ENCODE measurements at regions not wholly inside any gene's neighbourhood (a gene's known extent, or its start where the extent isn't known, plus 50 kb on each side); places are given as distances from the start of the nearest gene placed in this dataset.
A peak's percentile ranks its signal among the peaks of the same experiment; 100 is the strongest.

DNA sequence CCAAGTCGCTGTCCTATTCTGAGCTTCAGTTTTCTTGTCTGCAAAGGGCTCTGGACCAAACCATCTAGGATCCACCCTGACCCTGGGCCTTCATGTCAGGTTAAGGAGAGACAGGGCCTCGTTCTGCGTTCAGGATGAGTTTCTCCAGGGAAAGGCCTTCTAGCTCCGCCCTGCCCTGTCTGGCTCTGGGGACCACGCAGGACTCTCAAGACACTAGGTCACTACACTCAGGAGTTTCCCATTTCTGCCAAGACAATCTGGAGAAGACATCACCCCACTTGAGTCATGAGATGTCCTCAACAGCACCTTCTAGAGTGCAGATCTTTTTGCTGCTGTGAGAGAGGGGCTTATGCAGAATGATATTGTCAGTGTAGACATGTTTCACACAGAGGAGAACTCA, 53.2 kb upstream of the KCNMB1 start:
- peaks cover 0 to 5% of the 10 kb centered on the region in 2 experiments; a peak in 1 of 4 replicates for H3K9me3 ChIP-seq (ENCODE audit: insufficient read depth in 2 of 2, low read depth in 1 of 2, low read length in 1 of 2)
- H3K14ac ChIP-seq (ENCODE audit: insufficient read length) = no peak overlapping the region
- no peak overlapping the region for H2BK15ac ChIP-seq (ENCODE audit: low read length)
- H2AK5ac ChIP-seq (ENCODE audit: low read depth, low read length) = peak overlapping the region; percentile 40; the same call in 1 of the 2 replicates
- FAIRE-seq = no peak
- peak overlapping the region; percentile 3 for H4K91ac ChIP-seq (replicated peaks; ENCODE audit: insufficient read length, low read length)
- DNase-seq (ENCODE audit: low read depth in 1 of 2, low spot score in 2 of 2) = no peak
- H3K9ac ChIP-seq (replicated peaks in 1 of 4; ENCODE audit: extremely low read depth in 1 of 4, low read depth in 3 of 4, low read length in 3 of 4) = no peak overlapping the region
- peak overlapping the region; percentile 52; the same call in 1 of the 2 replicates for H2BK12ac ChIP-seq (ENCODE audit: low read depth, low read length)
- no peaks in the 10 kb centered on the region for H3K79me2 ChIP-seq (ENCODE audit: control insufficient read depth in 1 of 2, insufficient read depth in 2 of 2, low read length in 2 of 2)
- H4K8ac ChIP-seq (ENCODE audit: extremely low read depth, insufficient read depth, low read length) = no peak overlapping the region
- ChIA-PET CTCF (ENCODE audit: partially characterized antibody) (interaction anchor here (0.6 to 2.2 kb wide), 8 partner anchors 10 to 885 kb away, joined by 3 to 5 read pairs (median 4); no protein-coding TSS in a partner anchor), POLR2A (ENCODE audit: partially characterized antibody) (no interaction called here)
- TF ChIP-seq RNF2 (IDR thresholded peaks at IDR 0.05; ENCODE audit: borderline replicate concordance, low read depth, low read length, missing control alignments, poor library complexity, severe bottlenecking) = no peak
- TF ChIP-seq FOSL1 (IDR thresholded peaks at IDR 0.05; ENCODE audit: insufficient read depth, low read depth, low read length) = no peak
- TF ChIP-seq CHD2 (IDR thresholded peaks at IDR 0.05; ENCODE audit: low read length) = no peak
- no peak for TF ChIP-seq BACH1 (IDR thresholded peaks at IDR 0.05; ENCODE audit: low read length)
- TF ChIP-seq, protein P1, sequence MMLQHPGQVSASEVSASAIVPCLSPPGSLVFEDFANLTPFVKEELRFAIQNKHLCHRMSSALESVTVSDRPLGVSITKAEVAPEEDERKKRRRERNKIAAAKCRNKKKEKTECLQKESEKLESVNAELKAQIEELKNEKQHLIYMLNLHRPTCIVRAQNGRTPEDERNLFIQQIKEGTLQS (IDR thresholded peaks at IDR 0.05; ENCODE audit: insufficient read depth, low read depth, low read length) = no peak
- no peak for TF ChIP-seq SIX5 (IDR thresholded peaks at IDR 0.05; ENCODE audit: low read depth, low read length)
- no peak for TF ChIP-seq KDM1A (IDR thresholded peaks at IDR 0.05; ENCODE audit: borderline replicate concordance, low read length)
- TF ChIP-seq TCF12 (IDR thresholded peaks at IDR 0.05; ENCODE audit: low read depth, low read length) = no peak
- no peak for TF ChIP-seq GTF2F1 (IDR thresholded peaks at IDR 0.05; ENCODE audit: borderline replicate concordance, low read depth, low read length)
- H3K27ac ChIP-seq (ENCODE audit: low read depth, low read length) = no peak overlapping the region
- H3K27me3 ChIP-seq (replicated peaks in 1 of 4; ENCODE audit: control insufficient read depth in 3 of 4, extremely low read depth in 1 of 4, insufficient read depth in 3 of 4, low read length in 3 of 4) = no peaks in the 10 kb centered on the region
- no peak overlapping the region for H2BK5ac ChIP-seq (ENCODE audit: low read depth, low read length)
- H2AFZ ChIP-seq (ENCODE audit: low read length) = no peak overlapping the region
- H3K79me1 ChIP-seq (ENCODE audit: low read depth, low read length) = no peaks in the 10 kb centered on the region; the same call in 1 of the 2 replicates
- no peak overlapping the region for H4K5ac ChIP-seq (ENCODE audit: insufficient read length, low read depth, low read length)
- no peak overlapping the region for H3K4me3 ChIP-seq (ENCODE audit: extremely low read depth in 1 of 4, insufficient read depth in 2 of 4, low read depth in 3 of 4, low read length in 4 of 4)
- H3K4me1 ChIP-seq (replicated peaks in 1 of 4; ENCODE audit: control insufficient read depth in 3 of 4, insufficient read depth in 4 of 4, low read length in 3 of 4) = peaks cover 0 to 12% (median 5%) of the 10 kb centered on the region in 4 experiments; a peak in 6 of 7 replicates
- H4K20me1 ChIP-seq (replicated peaks in 1 of 2; ENCODE audit: control insufficient read depth in 1 of 2, insufficient read depth in 2 of 2, low read length in 2 of 2) = no peaks in the 10 kb centered on the region
- no peak overlapping the region for H3K18ac ChIP-seq (ENCODE audit: extremely low read depth, low read length)
- H3K56ac ChIP-seq (replicated peaks; ENCODE audit: insufficient read length, low read depth, low read length) = no peak overlapping the region
- H3K23ac ChIP-seq (ENCODE audit: insufficient read length) = no peak overlapping the region
- H2BK20ac ChIP-seq (ENCODE audit: low read length) = no peak overlapping the region
- no peak overlapping the region for H3K4ac ChIP-seq (replicated peaks; ENCODE audit: insufficient read length, low read depth, low read length)
- H3K36me3 ChIP-seq (ENCODE audit: control insufficient read depth in 2 of 4, insufficient read depth in 4 of 4, low read length in 3 of 4) = no peaks in the 10 kb centered on the region
- no peaks in the 10 kb centered on the region for H3K23me2 ChIP-seq (ENCODE audit: low read depth, low read length)
- WGBS, 2 experiments (ENCODE audit: extremely low coverage in 1 of 2, insufficient coverage in 1 of 2, insufficient read length in 1 of 2, insufficient replicate concordance in 2 of 2, low coverage in 1 of 2, low lambda C conversion rate in 2 of 2, missing lambda C conversion rate in 1 of 2) = 93% methylated on average over 5 of the region's 5 CpGs; no CpG with 5 or more reads in 1 of the 2 experiments
- H3K4me2 ChIP-seq (ENCODE audit: insufficient read depth in 1 of 2, low read depth in 2 of 2, low read length in 2 of 2) = no peak overlapping the region
- H2BK120ac ChIP-seq (replicated peaks; ENCODE audit: low read depth, low read length) = no peak overlapping the region

All from H1 (cell line).